Glutamatergic neuron (in vitro differentiated cells): ENCODE measurements at regions not wholly inside any gene's neighbourhood (a gene's known extent, or its start where the extent isn't known, plus 50 kb on each side); places are given as distances from the start of the nearest gene placed in this dataset.
A peak's percentile ranks its signal among the peaks of the same experiment; 100 is the strongest.
"Not testable (repeated sequence)": the region's sequence is repeated elsewhere in the genome, so short reads cannot be mapped to it uniquely, and the experiment has no call there.

Source experiments
- DNase-seq: peaks from one replicate; pipeline ENCODE4 v3.0.0; 2022
- H3K27ac Mint-ChIP-seq: one replicate; pipeline ENCODE4 v1.8.0; 2020; ENCODE audit warnings: mild to moderate bottlenecking, mixed read lengths, inconsistent platforms; ENCODE audit not compliant: unreplicated experiment
- H3K27me3 Mint-ChIP-seq: one replicate; pipeline ENCODE4 v1.8.0; 2020; ENCODE audit warnings: mild to moderate bottlenecking, moderate library complexity, mixed read lengths, inconsistent platforms; ENCODE audit not compliant: unreplicated experiment
- H3K36me3 Mint-ChIP-seq: one replicate; pipeline ENCODE4 v1.8.0; 2020; ENCODE audit warnings: mild to moderate bottlenecking, mixed read lengths, inconsistent platforms; ENCODE audit not compliant: unreplicated experiment
- H3K4me1 Mint-ChIP-seq: one replicate; pipeline ENCODE4 v1.8.0; 2020; ENCODE audit warnings: mild to moderate bottlenecking, low read depth, mixed read lengths, inconsistent platforms; ENCODE audit not compliant: unreplicated experiment
- H3K4me3 Mint-ChIP-seq: one replicate; pipeline ENCODE4 v1.8.0; 2020; ENCODE audit warnings: mild to moderate bottlenecking, mixed read lengths, inconsistent platforms; ENCODE audit not compliant: unreplicated experiment
- H3K9me3 Mint-ChIP-seq: one replicate; pipeline ENCODE4 v1.8.0; 2020; ENCODE audit warnings: mild to moderate bottlenecking, moderate library complexity, mixed read lengths, inconsistent platforms; ENCODE audit not compliant: unreplicated experiment
- CTCF ChIP-seq: fragments of 200-600 bp; sonication (generic); IDR thresholded peaks from one replicate; pipeline ENCODE4 v1.5.0; 2021; ENCODE audit not compliant: partially characterized antibody, unreplicated experiment

GRCh38 chr13:109323338-109323737 is 463.0 kb downstream of the IRS2 start:
- Mint-ChIP-seq H3K27ac (no peak overlapping the region), H3K27me3 (no peaks in the 10 kb centered on the region), H3K4me3 (no peak overlapping the region), H3K4me1 (no peaks in the 10 kb centered on the region), H3K36me3 (no peaks in the 10 kb centered on the region), H3K9me3 (no peaks in the 10 kb centered on the region)
- no peak for DNase-seq
- TF ChIP-seq CTCF = no peak

- peaks cover 6% of the 10 kb centered on the region for H3K36me3 Mint-ChIP-seq
- H3K4me3 Mint-ChIP-seq = no peak overlapping the region
- H3K9me3 Mint-ChIP-seq = peaks cover 4% of the 10 kb centered on the region
- peaks cover 3% of the 10 kb centered on the region for H3K27me3 Mint-ChIP-seq
- DNase-seq = no peak
- no peak overlapping the region for H3K27ac Mint-ChIP-seq
- no peak for TF ChIP-seq CTCF
- peaks cover 1% of the 10 kb centered on the region for H3K4me1 Mint-ChIP-seq
Measured at GRCh38 chr13:109318945-109319590, 467.3 kb downstream of the IRS2 start.

DNA sequence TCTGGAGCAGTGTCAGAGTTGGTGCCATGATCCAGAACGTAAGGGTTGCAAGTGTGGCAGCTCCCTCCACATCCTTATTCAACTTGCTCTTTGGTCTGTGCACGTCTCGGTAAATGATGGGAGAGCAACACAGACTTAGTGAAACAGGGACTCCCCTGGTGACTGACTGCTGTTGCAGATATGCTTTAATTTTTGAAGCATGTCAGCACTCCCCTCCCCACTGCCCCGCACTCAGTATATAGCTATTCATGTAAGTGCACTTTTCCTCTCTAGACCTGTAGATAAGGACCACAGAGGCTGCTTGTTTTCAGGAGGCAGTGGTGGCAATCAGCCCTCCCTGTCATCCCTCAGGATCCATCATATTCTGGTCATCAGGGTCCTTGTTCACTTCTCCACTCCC is 470.9 kb downstream of the IRS2 start:
- peaks cover 10% of the 10 kb centered on the region for H3K36me3 Mint-ChIP-seq
- DNase-seq = no peak
- no peak overlapping the region for H3K4me3 Mint-ChIP-seq
- peaks cover 9% of the 10 kb centered on the region for H3K4me1 Mint-ChIP-seq
- H3K27ac Mint-ChIP-seq = no peak overlapping the region
- H3K9me3 Mint-ChIP-seq = peaks cover 8% of the 10 kb centered on the region
- no peak for TF ChIP-seq CTCF
- peaks cover 3% of the 10 kb centered on the region for H3K27me3 Mint-ChIP-seq

GRCh38 chr13:109314101-109314500 is 472.3 kb downstream of the IRS2 start:
- H3K4me3 Mint-ChIP-seq = no peak overlapping the region
- peaks cover 10% of the 10 kb centered on the region for H3K36me3 Mint-ChIP-seq
- DNase-seq = no peak
- H3K4me1 Mint-ChIP-seq = peaks cover 9% of the 10 kb centered on the region
- H3K27ac Mint-ChIP-seq = no peak overlapping the region
- no peak for TF ChIP-seq CTCF
- peaks cover 3% of the 10 kb centered on the region for H3K27me3 Mint-ChIP-seq
- H3K9me3 Mint-ChIP-seq = peaks cover 8% of the 10 kb centered on the region

DNA sequence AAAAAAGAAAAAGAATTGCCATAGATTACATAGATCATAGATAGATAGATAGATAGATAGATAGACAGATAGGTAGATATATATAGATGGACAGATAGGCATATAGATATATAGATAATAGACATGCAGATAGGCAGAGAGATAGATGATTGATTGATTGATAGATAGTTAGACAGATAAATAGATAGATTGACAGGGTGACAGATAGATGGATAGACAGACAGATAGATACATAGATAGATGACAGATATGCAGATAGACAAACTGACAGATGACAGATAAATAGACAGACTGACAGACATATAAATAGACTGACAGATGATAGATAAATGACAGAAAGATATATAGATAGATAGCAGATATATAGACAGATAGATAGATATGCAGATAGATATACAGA is 474.0 kb downstream of the IRS2 start:
- peaks cover 8% of the 10 kb centered on the region for H3K9me3 Mint-ChIP-seq
- H3K36me3 Mint-ChIP-seq = peaks cover 10% of the 10 kb centered on the region
- no peak for DNase-seq
- H3K27me3 Mint-ChIP-seq = peaks cover 3% of the 10 kb centered on the region
- no peak overlapping the region for H3K4me3 Mint-ChIP-seq
- no peak for TF ChIP-seq CTCF
- peaks cover 9% of the 10 kb centered on the region for H3K4me1 Mint-ChIP-seq
- peak overlapping the region; percentile 56 for H3K27ac Mint-ChIP-seq

GRCh38 chr13:109311431-109311976 is 474.9 kb downstream of the IRS2 start:
- not testable (repeated sequence) for H3K9me3 Mint-ChIP-seq, H3K27ac Mint-ChIP-seq, DNase-seq, H3K4me1 Mint-ChIP-seq, H3K4me3 Mint-ChIP-seq, H3K36me3 Mint-ChIP-seq, H3K27me3 Mint-ChIP-seq
